ENCODE measurements at regions not wholly inside any gene's neighbourhood (a gene's known extent, or its start where the extent isn't known, plus 50 kb on each side); places are given as distances from the start of the nearest gene placed in this dataset.

DNA sequence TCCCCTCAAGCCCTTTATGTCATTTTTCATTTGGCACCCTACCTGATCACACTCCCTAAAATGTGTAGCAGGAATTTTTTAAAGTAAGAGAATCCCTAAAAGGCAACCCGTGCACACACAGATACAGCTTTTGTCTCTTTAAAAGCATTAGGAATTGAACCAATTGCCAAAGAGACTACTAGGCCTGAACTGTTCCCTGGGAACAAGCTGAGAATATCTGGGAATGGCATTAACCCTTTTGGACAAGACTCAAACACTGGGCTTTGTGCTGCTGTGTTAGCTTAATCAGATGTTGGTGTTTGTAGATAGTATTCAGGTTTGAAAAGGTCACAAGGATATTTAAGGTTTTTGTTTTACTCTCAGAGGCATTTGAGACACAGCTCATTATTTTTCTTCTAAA lies 414.4 kb upstream of the PDZRN3 start:
- H3K27me3 ChIP-seq (replicated peaks; ENCODE audit: insufficient read depth), result no peaks in the 10 kb centered on the region
- DNase-seq (ENCODE audit: low spot score) (no peak), ATAC-seq (ENCODE audit: insufficient number of reproducible peaks, low FRiP score, low read depth) (no peak)
- H3K27ac ChIP-seq, result no peak overlapping the region
- H3K4me1 ChIP-seq (ENCODE audit: control insufficient read depth in 1 of 2, low read depth in 2 of 2), result no peaks in the 10 kb centered on the region
- H3K36me3 ChIP-seq, result no peaks in the 10 kb centered on the region
- H3K4me3 ChIP-seq, result no peak overlapping the region
- TF ChIP-seq, protein P1, sequence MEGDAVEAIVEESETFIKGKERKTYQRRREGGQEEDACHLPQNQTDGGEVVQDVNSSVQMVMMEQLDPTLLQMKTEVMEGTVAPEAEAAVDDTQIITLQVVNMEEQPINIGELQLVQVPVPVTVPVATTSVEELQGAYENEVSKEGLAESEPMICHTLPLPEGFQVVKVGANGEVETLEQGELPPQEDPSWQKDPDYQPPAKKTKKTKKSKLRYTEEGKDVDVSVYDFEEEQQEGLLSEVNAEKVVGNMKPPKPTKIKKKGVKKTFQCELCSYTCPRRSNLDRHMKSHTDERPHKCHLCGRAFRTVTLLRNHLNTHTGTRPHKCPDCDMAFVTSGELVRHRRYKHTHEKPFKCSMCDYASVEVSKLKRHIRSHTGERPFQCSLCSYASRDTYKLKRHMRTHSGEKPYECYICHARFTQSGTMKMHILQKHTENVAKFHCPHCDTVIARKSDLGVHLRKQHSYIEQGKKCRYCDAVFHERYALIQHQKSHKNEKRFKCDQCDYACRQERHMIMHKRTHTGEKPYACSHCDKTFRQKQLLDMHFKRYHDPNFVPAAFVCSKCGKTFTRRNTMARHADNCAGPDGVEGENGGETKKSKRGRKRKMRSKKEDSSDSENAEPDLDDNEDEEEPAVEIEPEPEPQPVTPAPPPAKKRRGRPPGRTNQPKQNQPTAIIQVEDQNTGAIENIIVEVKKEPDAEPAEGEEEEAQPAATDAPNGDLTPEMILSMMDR (IDR thresholded peaks at IDR 0.05), result no peak
- no peaks in the 10 kb centered on the region for H3K9me3 ChIP-seq

DNA sequence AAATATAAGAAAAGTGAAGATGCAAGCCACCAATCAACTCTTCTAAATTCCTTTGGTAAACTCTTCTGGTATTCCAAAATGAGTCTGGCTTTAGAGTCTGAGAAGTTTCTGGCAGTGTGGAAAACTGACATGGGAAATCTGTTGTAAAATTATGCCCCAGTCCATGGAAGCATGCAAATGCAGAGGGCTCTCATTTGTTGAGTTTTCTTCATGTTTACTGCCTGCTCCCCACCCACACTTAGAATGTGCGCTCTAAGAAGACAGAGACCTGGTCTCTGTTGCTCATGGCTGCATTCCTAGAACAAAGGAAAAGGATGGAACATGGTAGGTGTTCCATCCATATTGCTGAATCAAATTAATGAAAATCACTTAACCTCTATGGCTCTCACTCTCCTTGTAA lies 411.8 kb upstream of the PDZRN3 start:
- no peak overlapping the region for H3K27ac ChIP-seq
- no peak overlapping the region for H3K4me3 ChIP-seq
- TF ChIP-seq, protein P1 (IDR thresholded peaks at IDR 0.05), result no peak
- no peaks in the 10 kb centered on the region for H3K4me1 ChIP-seq (ENCODE audit: control insufficient read depth in 1 of 2, low read depth in 2 of 2)
- no peaks in the 10 kb centered on the region for H3K36me3 ChIP-seq
- ATAC-seq (ENCODE audit: insufficient number of reproducible peaks, low FRiP score, low read depth) (no peak), DNase-seq (ENCODE audit: low spot score) (no peak)
- no peaks in the 10 kb centered on the region for H3K27me3 ChIP-seq (replicated peaks; ENCODE audit: insufficient read depth)
- no peaks in the 10 kb centered on the region for H3K9me3 ChIP-seq

DNA sequence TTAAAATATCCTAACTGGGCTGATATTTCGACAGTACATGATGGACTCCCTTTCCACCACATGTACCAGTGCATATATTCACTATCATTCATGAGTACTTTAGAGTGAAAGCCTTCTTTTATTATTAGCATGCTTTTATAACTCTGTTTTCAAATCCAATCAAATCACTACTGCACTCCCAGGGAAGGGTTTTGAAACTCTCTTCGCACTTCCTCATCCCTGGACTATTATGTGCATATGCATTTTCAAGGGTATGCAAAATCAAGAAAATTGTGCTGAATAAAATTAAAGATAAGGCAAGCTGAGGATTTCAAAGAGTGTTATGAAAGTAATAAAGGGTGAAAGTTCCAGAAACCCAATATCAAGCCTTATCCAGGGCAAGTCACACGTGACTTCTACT lies 411.4 kb upstream of the PDZRN3 start:
- H3K4me3 ChIP-seq, result no peak overlapping the region
- no peaks in the 10 kb centered on the region for H3K36me3 ChIP-seq
- DNase-seq (ENCODE audit: low spot score), result no peak
- no peaks in the 10 kb centered on the region for H3K27me3 ChIP-seq (replicated peaks; ENCODE audit: insufficient read depth)
- H3K27ac ChIP-seq, result no peak overlapping the region
- H3K4me1 ChIP-seq (ENCODE audit: control insufficient read depth in 1 of 2, low read depth in 2 of 2), result no peaks in the 10 kb centered on the region
- no peaks in the 10 kb centered on the region for H3K9me3 ChIP-seq
- ATAC-seq (ENCODE audit: insufficient number of reproducible peaks, low FRiP score, low read depth), result no peak
- TF ChIP-seq, protein P1 (IDR thresholded peaks at IDR 0.05), result no peak

DNA sequence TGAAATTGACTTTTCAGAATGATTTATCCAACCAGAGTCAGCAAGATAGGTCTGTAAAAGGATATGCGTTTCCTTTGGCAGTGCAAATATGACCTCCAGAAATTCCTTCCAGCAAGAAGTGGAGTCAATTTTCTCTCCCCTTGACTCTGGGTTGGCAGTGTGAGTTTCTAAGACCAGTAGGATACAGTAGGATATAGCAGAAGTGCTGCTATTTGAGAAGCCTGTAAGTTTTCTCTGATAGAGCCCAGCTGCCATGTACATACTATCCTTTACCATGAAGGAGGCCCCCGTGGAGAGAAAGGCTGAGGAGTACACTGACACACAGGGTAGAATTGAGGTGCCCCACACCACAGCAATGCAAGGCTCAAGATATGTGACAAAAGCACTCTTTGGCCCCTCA lies 409.1 kb upstream of the PDZRN3 start:
- Histone ChIP-seq H3K27me3 (replicated peaks; ENCODE audit: insufficient read depth) (no peaks in the 10 kb centered on the region), H3K27ac (no peak overlapping the region), H3K36me3 (no peaks in the 10 kb centered on the region), H3K4me1 (ENCODE audit: control insufficient read depth in 1 of 2, low read depth in 2 of 2) (no peaks in the 10 kb centered on the region), H3K4me3 (no peak overlapping the region), H3K9me3 (no peaks in the 10 kb centered on the region)
- DNase-seq (ENCODE audit: low spot score) (no peak), ATAC-seq (ENCODE audit: insufficient number of reproducible peaks, low FRiP score, low read depth) (no peak)
- TF ChIP-seq, protein P1 (IDR thresholded peaks at IDR 0.05), result no peak

DNA sequence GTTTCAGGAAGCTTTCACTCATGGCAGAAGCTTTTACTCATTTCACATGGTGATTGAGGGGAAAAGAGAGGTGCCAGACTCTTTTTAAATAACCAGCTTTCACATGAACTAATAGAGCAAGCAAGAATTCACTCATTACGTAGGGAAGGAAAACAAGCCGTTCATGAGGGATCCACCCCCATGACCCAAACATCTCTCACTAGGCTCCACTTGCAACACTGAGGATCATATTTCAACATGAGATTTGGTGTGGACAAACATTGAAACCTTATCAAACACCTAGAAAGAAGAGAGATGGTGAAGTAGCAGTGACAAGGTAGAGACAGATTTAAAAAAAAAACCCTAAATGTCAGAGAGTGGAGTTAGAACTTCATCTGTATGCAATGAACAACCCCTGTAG lies 408.6 kb upstream of the PDZRN3 start:
- Histone ChIP-seq H3K4me1 (ENCODE audit: control insufficient read depth in 1 of 2, low read depth in 2 of 2) (no peaks in the 10 kb centered on the region), H3K36me3 (no peaks in the 10 kb centered on the region), H3K4me3 (no peak overlapping the region), H3K9me3 (no peaks in the 10 kb centered on the region), H3K27me3 (replicated peaks; ENCODE audit: insufficient read depth) (no peaks in the 10 kb centered on the region), H3K27ac (no peak overlapping the region)
- TF ChIP-seq, protein P1 (IDR thresholded peaks at IDR 0.05), result no peak
- ATAC-seq (ENCODE audit: insufficient number of reproducible peaks, low FRiP score, low read depth) (no peak), DNase-seq (ENCODE audit: low spot score) (no peak)

Data from thoracic aorta (tissue), 2 donors.